HepG2 (cell line): ENCODE measurements at regions not wholly inside any gene's neighbourhood (a gene's known extent, or its start where the extent isn't known, plus 50 kb on each side); places are given as distances from the start of the nearest gene placed in this dataset.
A peak's percentile ranks its signal among the peaks of the same experiment; 100 is the strongest.

ENCODE experiments used
- ATAC-seq: fragments of 200-7000 bp; cut with Tn5 transposase; 3 replicates; pipeline ENCODE4 v1.9.1; 2020; ENCODE audit warnings: mild to moderate bottlenecking, moderate library complexity
- BruUV-seq: library from RNA; stranded (reverse); fragments of 400-500 nt; replicated peaks from 2 replicates; lab custom pipeline; 2021; lab: Mats Ljungman, UMichigan
- CTCF ChIA-PET: fragments of 300-600 bp; formaldehyde crosslinking; extraction: SDS; loops from one replicate; lab custom pipeline; 2021; ENCODE audit warnings: low total read pairs, inconsistent platforms, low intra/inter-chr PET ratio; lab: Yijun Ruan, JAX
- POLR2A ChIA-PET: fragments of 350-600 bp; sonication (Branson Sonifier 250); formaldehyde crosslinking; loops from one replicate; lab custom pipeline; 2020; ENCODE audit warnings: antibody characterized with exemption, inconsistent platforms; lab: Yijun Ruan, JAX
- DNase-seq: peaks from one replicate; pipeline ENCODE4 v3.0.0-alpha.2; 2015; ENCODE audit warnings: low spot score
- FAIRE-seq: peaks from 3 replicates; lab custom pipeline; 2011; peaks lifted over from hg19 to GRCh38; lab: Jason Lieb, UNC
- H2AFZ ChIP-seq: one replicate; pipeline ENCODE4 v1.6.1; 2011; ENCODE audit warnings: low read length, inconsistent platforms
- H3K27ac ChIP-seq: fragments of 300-600 bp; 3 replicates; pipeline ENCODE4 v1.8.0; 2011; ENCODE audit warnings: mixed run types, mild to moderate bottlenecking, mixed read lengths, low read length, inconsistent platforms; ENCODE audit not compliant: insufficient read depth; ENCODE audit errors: extremely low read length
- H3K27me3 ChIP-seq, 2 experiments: fragments of 200-600 bp in 1 of 2; 2 replicates in 1 of 2; 3 replicates in 1 of 2; pipeline versions ENCODE4 v1.6.0 to v1.8.0; 2011; ENCODE audit warnings: low read length in 2 of 2, mild to moderate bottlenecking in 2 of 2, moderate library complexity in 2 of 2, inconsistent platforms in 1 of 2; ENCODE audit not compliant: insufficient read depth in 2 of 2, control insufficient read depth in 1 of 2
- H3K36me3 ChIP-seq, 2 experiments: fragments of 200-600 bp in 1 of 2; replicated peaks in 1 of 2; 2 replicates in 1 of 2; 3 replicates in 1 of 2; pipeline versions ENCODE4 v1.5.1 to v1.8.0; 2011; ENCODE audit warnings: low read length in 2 of 2, inconsistent platforms in 1 of 2; ENCODE audit not compliant: insufficient read depth in 2 of 2, control insufficient read depth in 1 of 2
- H3K4me1 ChIP-seq: 2 replicates; pipeline ENCODE4 v1.5.1; 2012; ENCODE audit warnings: low read length, inconsistent platforms; ENCODE audit not compliant: insufficient read depth
- H3K4me2 ChIP-seq: 2 replicates; pipeline ENCODE4 v1.6.0; 2011; ENCODE audit warnings: low read depth, low read length, inconsistent platforms
- H3K4me3 ChIP-seq, 3 experiments: fragments of 200-600 bp in 1 of 3; sonication (generic), shearing (Covaris generic) in 1 of 3; replicated peaks in 1 of 3; 2 replicates each; pipeline ENCODE4 v1.5.1; 2011 to 2016; ENCODE audit warnings: low read length in 3 of 3, inconsistent platforms in 2 of 3, low read depth in 2 of 3, mild to moderate bottlenecking in 2 of 3, control low read depth in 1 of 3, mixed read lengths in 1 of 3; ENCODE audit not compliant: insufficient read depth in 1 of 3
- H3K79me2 ChIP-seq: one replicate; pipeline ENCODE4 v1.6.1; 2011; ENCODE audit warnings: low read length, inconsistent platforms; ENCODE audit not compliant: insufficient read depth
- H3K9ac ChIP-seq: 2 replicates; pipeline ENCODE4 v1.6.0; 2011; ENCODE audit warnings: mild to moderate bottlenecking, low read depth, low read length, inconsistent platforms; ENCODE audit not compliant: insufficient read depth
- H3K9me3 ChIP-seq: 2 replicates; pipeline ENCODE4 v1.5.1; 2012; ENCODE audit warnings: mild to moderate bottlenecking, low read length
- H4K20me1 ChIP-seq: 2 replicates; pipeline ENCODE4 v1.6.0; 2011; ENCODE audit warnings: inconsistent platforms, mild to moderate bottlenecking, low read length, moderate library complexity; ENCODE audit not compliant: insufficient read depth
- KDM2A ChIP-seq: sonication (generic); formaldehyde crosslinking; IDR thresholded peaks from 2 replicates; pipeline ENCODE4 v1.4.0; 2020; ENCODE audit warnings: low read depth, missing genetic modification reagents, borderline replicate concordance
- LCORL ChIP-seq, 2 experiments: fragments of 450-650 bp in 1 of 2; sonication (generic) in 1 of 2; formaldehyde crosslinking in 1 of 2; IDR thresholded peaks; 2 replicates each; pipeline versions ENCODE4 v1.5.0 to v1.6.1; 2017 to 2020; ENCODE audit warnings: antibody characterized with exemption in 1 of 2, missing genetic modification reagents in 1 of 2
- STAG1 ChIP-seq: sonication (generic); formaldehyde crosslinking; IDR thresholded peaks from 2 replicates; pipeline ENCODE4 v1.4.0; 2020; ENCODE audit warnings: missing genetic modification reagents
- ZFY ChIP-seq: sonication (generic); formaldehyde crosslinking; IDR thresholded peaks from 2 replicates; pipeline ENCODE4 v1.4.0; 2020; ENCODE audit warnings: missing genetic modification reagents
- WGBS: methylation state at CpG from one replicate; pipeline ENCODE4 v1.1.6; 2017; ENCODE audit warnings: low lambda C conversion rate; 5-methylcytosine and 5-hydroxymethylcytosine counted together
- in situ Hi-C: cut with HindIII; loops from 2 replicates; pipeline ENCODE4 v1.10.0; 2017; ENCODE audit warnings: low pct_unique_long_range_greater_than_20kb; ENCODE audit not compliant: extremely low pct_ligation_motif_present
- intact Hi-C: fragments of 100-400 bp; cut with micrococcal nuclease; formaldehyde crosslinking; loops from one replicate; pipeline ENCODE4 v1.10.0; 2022; ENCODE audit not compliant: unreplicated experiment
- TF ChIP-seq, protein P1 (sequence below): IDR thresholded peaks from 2 replicates; pipeline ENCODE4 v1.6.1; 2018; ENCODE audit warnings: missing genetic modification reagents
- TF ChIP-seq, protein P2 (sequence below): IDR thresholded peaks from 2 replicates; pipeline ENCODE4 v1.4.0; 2020; ENCODE audit warnings: mild to moderate bottlenecking, missing genetic modification reagents
- TF ChIP-seq, protein P3 (sequence below): sonication (generic); formaldehyde crosslinking; IDR thresholded peaks from 2 replicates; pipeline ENCODE4 v1.5.0; 2020; ENCODE audit warnings: missing genetic modification reagents

DNA sequence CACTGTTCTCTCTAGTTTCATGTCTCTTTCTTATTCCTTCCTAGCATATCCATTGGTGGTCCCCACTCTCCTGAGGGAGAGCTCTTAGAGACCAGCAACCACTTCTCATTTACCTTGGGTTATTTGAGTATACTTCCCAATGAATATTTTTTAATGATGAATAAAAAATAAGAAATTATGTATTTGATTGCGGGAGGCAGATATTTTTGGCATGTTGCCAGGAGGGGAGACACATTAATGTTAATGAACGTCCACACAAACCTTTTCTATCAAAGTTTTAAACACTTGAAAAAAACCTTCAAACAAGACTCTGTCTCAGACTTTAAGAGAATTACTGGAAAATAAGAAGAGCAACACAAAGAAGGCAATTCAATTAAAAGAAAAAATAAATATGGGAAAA lies 260.6 kb upstream of the MAGI2 start:
- ATAC-seq (no peak), DNase-seq (no peak), FAIRE-seq (no peak)
- no peaks in the 10 kb centered on the region for H3K4me1 ChIP-seq
- no peaks in the 10 kb centered on the region for H3K79me2 ChIP-seq
- no peak overlapping the region for H3K4me2 ChIP-seq
- no TSS peak for BruUV-seq
- in situ Hi-C loops, result no loop called here
- no peaks in the 10 kb centered on the region for H4K20me1 ChIP-seq
- H3K9ac ChIP-seq, result no peak overlapping the region
- 3% methylated on average over 2 of the region's 2 CpGs for WGBS
- H3K36me3 ChIP-seq, result no peaks in the 10 kb centered on the region
- intact Hi-C loops, result no loop called here
- CTCF ChIA-PET, result no interaction called here
- H3K27me3 ChIP-seq, result no peaks in the 10 kb centered on the region
- no peaks in the 10 kb centered on the region for H3K9me3 ChIP-seq
- TF ChIP-seq ZFY (CRISPR knock-in tag) (no peak), LCORL (IDR thresholded peaks at IDR 0.05) (peak; percentile 86), LCORL (CRISPR knock-in tag; IDR thresholded peaks at IDR 0.05) (no peak), STAG1 (no peak), KDM2A (no peak)
- TF ChIP-seq, protein P1, sequence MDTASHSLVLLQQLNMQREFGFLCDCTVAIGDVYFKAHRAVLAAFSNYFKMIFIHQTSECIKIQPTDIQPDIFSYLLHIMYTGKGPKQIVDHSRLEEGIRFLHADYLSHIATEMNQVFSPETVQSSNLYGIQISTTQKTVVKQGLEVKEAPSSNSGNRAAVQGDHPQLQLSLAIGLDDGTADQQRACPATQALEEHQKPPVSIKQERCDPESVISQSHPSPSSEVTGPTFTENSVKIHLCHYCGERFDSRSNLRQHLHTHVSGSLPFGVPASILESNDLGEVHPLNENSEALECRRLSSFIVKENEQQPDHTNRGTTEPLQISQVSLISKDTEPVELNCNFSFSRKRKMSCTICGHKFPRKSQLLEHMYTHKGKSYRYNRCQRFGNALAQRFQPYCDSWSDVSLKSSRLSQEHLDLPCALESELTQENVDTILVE (CRISPR knock-in tag), result no peak
- no peak overlapping the region for H3K4me3 ChIP-seq
- POLR2A ChIA-PET, result no interaction called here
- H3K27ac ChIP-seq, result no peak overlapping the region
- H2AFZ ChIP-seq, result no peak overlapping the region

DNA sequence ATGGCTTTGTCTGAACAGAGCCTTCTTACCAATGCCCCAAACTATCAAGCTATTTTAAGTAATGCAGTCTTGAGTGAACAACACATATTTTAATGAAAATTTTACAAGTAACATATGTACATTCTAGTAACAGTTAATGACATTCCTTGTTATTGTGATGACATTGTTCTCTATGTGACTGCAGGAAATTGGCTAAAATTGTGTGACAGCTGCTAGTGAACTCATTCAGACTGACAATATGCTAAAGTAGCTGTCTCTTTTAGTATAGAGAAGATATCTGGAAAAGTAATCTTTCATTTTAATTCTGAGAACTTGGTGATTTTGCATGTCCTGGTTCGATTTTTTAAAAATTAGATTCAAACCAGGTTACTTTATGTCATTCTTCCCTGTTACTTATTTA lies 259.8 kb upstream of the MAGI2 start:
- ChIA-PET POLR2A (no interaction called here), CTCF (no interaction called here)
- 0% methylated on average over 1 of the region's 1 CpG for WGBS
- Histone ChIP-seq H3K4me2 (no peak overlapping the region), H3K9ac (no peak overlapping the region), H3K79me2 (no peaks in the 10 kb centered on the region), H3K9me3 (no peaks in the 10 kb centered on the region), H3K4me1 (no peaks in the 10 kb centered on the region), H3K4me3 (no peak overlapping the region), H4K20me1 (no peaks in the 10 kb centered on the region), H3K36me3 (no peaks in the 10 kb centered on the region), H2AFZ (no peak overlapping the region), H3K27me3 (no peaks in the 10 kb centered on the region), H3K27ac (no peak overlapping the region)
- no TSS peak for BruUV-seq
- FAIRE-seq (no peak), ATAC-seq (no peak), DNase-seq (no peak)
- intact Hi-C loops (no loop called here), in situ Hi-C loops (no loop called here)
- TF ChIP-seq, protein P2, sequence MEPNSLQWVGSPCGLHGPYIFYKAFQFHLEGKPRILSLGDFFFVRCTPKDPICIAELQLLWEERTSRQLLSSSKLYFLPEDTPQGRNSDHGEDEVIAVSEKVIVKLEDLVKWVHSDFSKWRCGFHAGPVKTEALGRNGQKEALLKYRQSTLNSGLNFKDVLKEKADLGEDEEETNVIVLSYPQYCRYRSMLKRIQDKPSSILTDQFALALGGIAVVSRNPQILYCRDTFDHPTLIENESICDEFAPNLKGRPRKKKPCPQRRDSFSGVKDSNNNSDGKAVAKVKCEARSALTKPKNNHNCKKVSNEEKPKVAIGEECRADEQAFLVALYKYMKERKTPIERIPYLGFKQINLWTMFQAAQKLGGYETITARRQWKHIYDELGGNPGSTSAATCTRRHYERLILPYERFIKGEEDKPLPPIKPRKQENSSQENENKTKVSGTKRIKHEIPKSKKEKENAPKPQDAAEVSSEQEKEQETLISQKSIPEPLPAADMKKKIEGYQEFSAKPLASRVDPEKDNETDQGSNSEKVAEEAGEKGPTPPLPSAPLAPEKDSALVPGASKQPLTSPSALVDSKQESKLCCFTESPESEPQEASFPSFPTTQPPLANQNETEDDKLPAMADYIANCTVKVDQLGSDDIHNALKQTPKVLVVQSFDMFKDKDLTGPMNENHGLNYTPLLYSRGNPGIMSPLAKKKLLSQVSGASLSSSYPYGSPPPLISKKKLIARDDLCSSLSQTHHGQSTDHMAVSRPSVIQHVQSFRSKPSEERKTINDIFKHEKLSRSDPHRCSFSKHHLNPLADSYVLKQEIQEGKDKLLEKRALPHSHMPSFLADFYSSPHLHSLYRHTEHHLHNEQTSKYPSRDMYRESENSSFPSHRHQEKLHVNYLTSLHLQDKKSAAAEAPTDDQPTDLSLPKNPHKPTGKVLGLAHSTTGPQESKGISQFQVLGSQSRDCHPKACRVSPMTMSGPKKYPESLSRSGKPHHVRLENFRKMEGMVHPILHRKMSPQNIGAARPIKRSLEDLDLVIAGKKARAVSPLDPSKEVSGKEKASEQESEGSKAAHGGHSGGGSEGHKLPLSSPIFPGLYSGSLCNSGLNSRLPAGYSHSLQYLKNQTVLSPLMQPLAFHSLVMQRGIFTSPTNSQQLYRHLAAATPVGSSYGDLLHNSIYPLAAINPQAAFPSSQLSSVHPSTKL (CRISPR knock-in tag), result no peak
- TF ChIP-seq, protein P3, sequence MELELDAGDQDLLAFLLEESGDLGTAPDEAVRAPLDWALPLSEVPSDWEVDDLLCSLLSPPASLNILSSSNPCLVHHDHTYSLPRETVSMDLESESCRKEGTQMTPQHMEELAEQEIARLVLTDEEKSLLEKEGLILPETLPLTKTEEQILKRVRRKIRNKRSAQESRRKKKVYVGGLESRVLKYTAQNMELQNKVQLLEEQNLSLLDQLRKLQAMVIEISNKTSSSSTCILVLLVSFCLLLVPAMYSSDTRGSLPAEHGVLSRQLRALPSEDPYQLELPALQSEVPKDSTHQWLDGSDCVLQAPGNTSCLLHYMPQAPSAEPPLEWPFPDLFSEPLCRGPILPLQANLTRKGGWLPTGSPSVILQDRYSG, result no peak
